HEK293 (cell line): ENCODE measurements at regions not wholly inside any gene's neighbourhood (a gene's known extent, or its start where the extent isn't known, plus 50 kb on each side); places are given as distances from the start of the nearest gene placed in this dataset.

Experiments
- CTCF ChIA-PET: fragments of 350-600 bp; formaldehyde crosslinking; extraction: SDS; loops from one replicate; lab custom pipeline; 2021; ENCODE audit warnings: antibody characterized with exemption; lab: Yijun Ruan, JAX
- POLR2A ChIA-PET: fragments of 300-600 bp; formaldehyde crosslinking; extraction: SDS; loops from one replicate; lab custom pipeline; 2020; ENCODE audit warnings: antibody characterized with exemption, inconsistent platforms; lab: Yijun Ruan, JAX
- H3K27ac ChIP-seq: fragments of 200-500 bp; sonication (Bioruptor generic); 2 replicates; pipeline ENCODE4 v1.5.1; 2014; ENCODE audit warnings: low read depth, low read length, control low read depth, inconsistent platforms; ENCODE audit errors: extremely low read depth
- H3K36me3 ChIP-seq, 2 experiments: fragments of 200-500 bp in 1 of 2; sonication (Bioruptor generic) in 1 of 2; 1 replicate in 1 of 2; 2 replicates in 1 of 2; pipeline ENCODE4 v1.5.1; 2014 to 2017; ENCODE audit warnings: inconsistent platforms in 2 of 2, low read length in 2 of 2; ENCODE audit not compliant: control insufficient read depth in 2 of 2, insufficient read depth in 1 of 2
- H3K4me1 ChIP-seq: fragments of 200-500 bp; sonication (Bioruptor generic); 2 replicates; pipeline ENCODE4 v1.5.1; 2014; ENCODE audit warnings: mild to moderate bottlenecking, low read length, inconsistent platforms; ENCODE audit not compliant: control insufficient read depth, insufficient read depth
- H3K4me3 ChIP-seq: 2 replicates; pipeline ENCODE4 v1.5.1; 2011; ENCODE audit warnings: low read depth, mild to moderate bottlenecking, control low read depth, low read length, moderate library complexity
- H3K9me3 ChIP-seq: fragments of 200-500 bp; sonication (Bioruptor generic); 2 replicates; pipeline ENCODE4 v1.5.1; 2014; ENCODE audit warnings: low read depth, low read length, inconsistent platforms; ENCODE audit not compliant: control insufficient read depth, insufficient read depth
- ATF2 ChIP-seq: fragments of 450-650 bp; formaldehyde crosslinking; IDR thresholded peaks from 2 replicates; pipeline ENCODE4 v1.5.1; 2016; ENCODE audit warnings: missing biosample characterization, missing genetic modification characterization, low read depth
- GLI4 ChIP-seq: fragments of 450-650 bp; formaldehyde crosslinking; IDR thresholded peaks from 2 replicates; pipeline ENCODE4 v1.5.1; 2016; ENCODE audit warnings: missing biosample characterization, missing genetic modification characterization
- MZF1 ChIP-seq: fragments of 450-650 bp; formaldehyde crosslinking; IDR thresholded peaks from 2 replicates; pipeline ENCODE4 v1.5.1; 2017; ENCODE audit warnings: missing biosample characterization, missing genetic modification characterization, borderline replicate concordance
- RBAK ChIP-seq: fragments of 450-650 bp; formaldehyde crosslinking; IDR thresholded peaks from 2 replicates; pipeline ENCODE4 v1.5.1; 2016; ENCODE audit warnings: missing biosample characterization, missing genetic modification characterization
- TCF7L2 ChIP-seq: IDR thresholded peaks from 2 replicates; pipeline ENCODE4 v1.6.1; 2011; ENCODE audit warnings: low read depth, mild to moderate bottlenecking, inconsistent platforms, low read length, moderate library complexity, borderline replicate concordance
- ZBTB17 ChIP-seq: fragments of 450-650 bp; formaldehyde crosslinking; IDR thresholded peaks from 2 replicates; pipeline ENCODE4 v1.5.1; 2016; ENCODE audit warnings: missing biosample characterization, missing genetic modification characterization
- ZFP69B ChIP-seq: fragments of 450-650 bp; formaldehyde crosslinking; IDR thresholded peaks from 2 replicates; pipeline ENCODE4 v1.5.1; 2016; ENCODE audit warnings: missing biosample characterization, missing genetic modification characterization
- ZNF24 ChIP-seq: fragments of 450-650 bp; formaldehyde crosslinking; IDR thresholded peaks from 2 replicates; pipeline ENCODE4 v1.5.1; 2016; ENCODE audit warnings: missing biosample characterization, missing genetic modification characterization
- ZNF266 ChIP-seq: fragments of 450-650 bp; formaldehyde crosslinking; IDR thresholded peaks from 2 replicates; pipeline ENCODE4 v1.5.1; 2016; ENCODE audit warnings: missing biosample characterization, missing genetic modification characterization, low read depth
- ZNF274 ChIP-seq, 2 experiments: fragments of 200-500 bp in 1 of 2; fragments of 450-650 bp in 1 of 2; sonication (Bioruptor generic) in 1 of 2; formaldehyde crosslinking in 1 of 2; IDR thresholded peaks; 2 replicates each; pipeline versions ENCODE4 v1.5.1 to v1.6.1; 2014 to 2016; ENCODE audit warnings: borderline replicate concordance in 1 of 2, inconsistent platforms in 1 of 2, low read length in 1 of 2, missing biosample characterization in 1 of 2, missing genetic modification characterization in 1 of 2
- ZNF302 ChIP-seq: fragments of 450-650 bp; formaldehyde crosslinking; IDR thresholded peaks from 2 replicates; pipeline ENCODE4 v1.5.1; 2016; ENCODE audit warnings: missing biosample characterization, missing genetic modification characterization, low read depth
- ZNF433 ChIP-seq: fragments of 450-650 bp; formaldehyde crosslinking; IDR thresholded peaks from 2 replicates; pipeline ENCODE4 v1.5.1; 2016; ENCODE audit warnings: missing biosample characterization, missing genetic modification characterization, low read depth
- ZNF514 ChIP-seq: fragments of 450-650 bp; formaldehyde crosslinking; IDR thresholded peaks from 2 replicates; pipeline ENCODE4 v1.5.1; 2016; ENCODE audit warnings: missing biosample characterization, missing genetic modification characterization
- ZNF549 ChIP-seq: fragments of 450-650 bp; IDR thresholded peaks from 2 replicates; pipeline ENCODE4 v1.5.1; 2018; ENCODE audit warnings: missing biosample characterization, missing genetic modification characterization, mild to moderate bottlenecking, inconsistent platforms, moderate library complexity
- ZNF555 ChIP-seq: fragments of 450-650 bp; formaldehyde crosslinking; conservative IDR thresholded peaks from 2 replicates; pipeline ENCODE4 v1.5.1; 2017; ENCODE audit warnings: missing biosample characterization, mild to moderate bottlenecking, missing genetic modification characterization, inconsistent platforms
- ZNF639 ChIP-seq: fragments of 450-650 bp; formaldehyde crosslinking; IDR thresholded peaks from 2 replicates; pipeline ENCODE4 v1.5.1; 2016; ENCODE audit warnings: missing biosample characterization, missing genetic modification characterization
- ZNF658 ChIP-seq: fragments of 450-650 bp; formaldehyde crosslinking; IDR thresholded peaks from 2 replicates; pipeline ENCODE4; 2016; ENCODE audit warnings: missing biosample characterization, missing genetic modification characterization
- ZNF677 ChIP-seq: fragments of 450-650 bp; IDR thresholded peaks from 2 replicates; pipeline ENCODE4 v1.5.0; 2018; ENCODE audit warnings: missing biosample characterization, mild to moderate bottlenecking, missing genetic modification characterization, moderate library complexity
- ZNF707 ChIP-seq: fragments of 450-650 bp; formaldehyde crosslinking; IDR thresholded peaks from 2 replicates; pipeline ENCODE4 v1.5.1; 2016; ENCODE audit warnings: missing biosample characterization, missing genetic modification characterization
- ZNF747 ChIP-seq: fragments of 450-650 bp; formaldehyde crosslinking; IDR thresholded peaks from 2 replicates; pipeline ENCODE4 v1.5.1; 2016; ENCODE audit warnings: missing biosample characterization, missing genetic modification characterization
- ZNF76 ChIP-seq: fragments of 450-650 bp; formaldehyde crosslinking; IDR thresholded peaks from 2 replicates; pipeline ENCODE4; 2016; ENCODE audit warnings: low read depth, missing biosample characterization, missing genetic modification characterization, borderline replicate concordance
- ZNF776 ChIP-seq: fragments of 450-650 bp; formaldehyde crosslinking; IDR thresholded peaks from 2 replicates; pipeline ENCODE4 v1.5.0; 2017; ENCODE audit warnings: missing biosample characterization, missing genetic modification characterization, borderline replicate concordance
- TF ChIP-seq, protein P1 (sequence below): fragments of 450-650 bp; formaldehyde crosslinking; IDR thresholded peaks from 2 replicates; pipeline ENCODE4 v1.5.1; 2016; ENCODE audit warnings: missing biosample characterization, missing genetic modification characterization
- TF ChIP-seq, protein P2 (sequence below): fragments of 450-650 bp; formaldehyde crosslinking; IDR thresholded peaks from 2 replicates; pipeline ENCODE4 v1.5.1; 2016; ENCODE audit warnings: missing biosample characterization, missing genetic modification characterization

- no peak for TF ChIP-seq ZNF266
- no peak for TF ChIP-seq TCF7L2
- TF ChIP-seq ZNF658, result no peak
- no peak for TF ChIP-seq RBAK (tag by site-specific recombination)
- no peak for TF ChIP-seq ZNF274 (IDR thresholded peaks at IDR 0.05; ENCODE audit: low read length)
- TF ChIP-seq ZNF274 (tag by site-specific recombination; IDR thresholded peaks at IDR 0.05; ENCODE audit: borderline replicate concordance), result no peak
- TF ChIP-seq ZNF549 (tag by site-specific recombination), result no peak
These were observed 180.9 kb upstream of the AGTR2 start (continued) for GRCh38 chrX:115989686-115990085.

DNA sequence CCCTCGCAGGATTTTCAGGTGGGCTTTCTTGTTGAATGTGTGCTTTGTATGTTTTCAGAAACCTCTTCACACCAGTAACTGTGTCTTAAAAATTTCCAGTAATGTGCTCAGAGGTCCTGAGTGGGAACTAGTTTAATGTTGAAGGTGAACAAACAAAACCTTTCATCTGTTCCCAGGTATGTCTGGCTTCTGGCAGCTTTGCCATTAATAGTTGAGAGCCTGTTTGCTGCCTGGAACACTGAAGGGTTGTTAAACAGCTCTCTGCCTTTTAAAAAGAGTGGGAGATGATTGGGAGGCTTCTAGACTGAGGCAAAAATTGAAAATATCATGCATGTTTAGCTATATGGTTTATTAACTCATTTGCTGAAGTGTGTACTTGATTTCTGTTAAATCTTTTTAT is 161.2 kb upstream of the AGTR2 start:
- H3K4me3 ChIP-seq, result no peak overlapping the region
- POLR2A ChIA-PET, result no interaction called here

More for the DNA sequence above, 161.2 kb upstream of the AGTR2 start:
- TF ChIP-seq ZNF639 (tag by site-specific recombination) (no peak), ZNF707 (tag by site-specific recombination) (no peak), ZNF776 (tag by site-specific recombination) (no peak), ZNF555 (tag by site-specific recombination) (no peak), ZBTB17 (no peak), MZF1 (tag by site-specific recombination) (no peak), GLI4 (no peak), ZNF677 (tag by site-specific recombination) (no peak), ZFP69B (tag by site-specific recombination) (no peak), ZNF302 (tag by site-specific recombination) (no peak), ATF2 (tag by site-specific recombination) (no peak), ZNF747 (tag by site-specific recombination) (no peak), ZNF76 (tag by site-specific recombination) (no peak), ZNF433 (tag by site-specific recombination) (no peak), ZNF514 (tag by site-specific recombination) (no peak), ZNF24 (tag by site-specific recombination) (no peak)
- TF ChIP-seq, protein P1, sequence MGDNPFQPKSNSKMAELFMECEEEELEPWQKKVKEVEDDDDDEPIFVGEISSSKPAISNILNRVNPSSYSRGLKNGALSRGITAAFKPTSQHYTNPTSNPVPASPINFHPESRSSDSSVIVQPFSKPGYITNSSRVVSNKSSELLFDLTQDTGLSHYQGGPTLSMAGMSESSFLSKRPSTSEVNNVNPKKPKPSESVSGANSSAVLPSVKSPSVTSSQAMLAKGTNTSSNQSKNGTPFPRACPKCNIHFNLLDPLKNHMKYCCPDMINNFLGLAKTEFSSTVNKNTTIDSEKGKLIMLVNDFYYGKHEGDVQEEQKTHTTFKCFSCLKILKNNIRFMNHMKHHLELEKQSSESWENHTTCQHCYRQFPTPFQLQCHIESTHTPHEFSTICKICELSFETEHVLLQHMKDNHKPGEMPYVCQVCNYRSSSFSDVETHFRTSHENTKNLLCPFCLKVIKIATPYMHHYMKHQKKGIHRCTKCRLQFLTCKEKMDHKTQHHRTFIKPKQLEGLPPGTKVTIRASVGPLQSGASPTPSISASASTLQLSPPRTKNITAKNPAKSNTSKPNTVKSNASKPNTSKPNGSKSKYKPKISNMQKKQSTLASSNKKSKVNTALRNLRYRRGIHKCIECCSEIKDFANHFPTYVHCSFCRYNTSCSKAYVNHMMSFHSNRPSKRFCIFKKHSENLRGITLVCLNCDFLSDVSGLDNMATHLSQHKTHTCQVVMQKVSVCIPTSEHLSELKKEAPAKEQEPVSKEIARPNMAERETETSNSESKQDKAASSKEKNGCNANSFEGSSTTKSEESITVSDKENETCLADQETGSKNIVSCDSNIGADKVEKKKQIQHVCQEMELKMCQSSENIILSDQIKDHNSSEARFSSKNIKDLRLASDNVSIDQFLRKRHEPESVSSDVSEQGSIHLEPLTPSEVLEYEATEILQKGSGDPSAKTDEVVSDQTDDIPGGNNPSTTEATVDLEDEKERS, result no peak
- TF ChIP-seq, protein P2, sequence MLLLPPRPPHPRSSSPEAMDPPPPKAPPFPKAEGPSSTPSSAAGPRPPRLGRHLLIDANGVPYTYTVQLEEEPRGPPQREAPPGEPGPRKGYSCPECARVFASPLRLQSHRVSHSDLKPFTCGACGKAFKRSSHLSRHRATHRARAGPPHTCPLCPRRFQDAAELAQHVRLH (tag by site-specific recombination), result no peak
- CTCF ChIA-PET, result no interaction called here
- Histone ChIP-seq H3K27ac (no peak overlapping the region), H3K36me3 (no peaks in the 10 kb centered on the region), H3K4me1 (no peaks in the 10 kb centered on the region), H3K9me3 (no peaks in the 10 kb centered on the region)
